ENCODE measurements at regions not wholly inside any gene's neighbourhood (a gene's known extent, or its start where the extent isn't known, plus 50 kb on each side); places are given as distances from the start of the nearest gene placed in this dataset.

DNA sequence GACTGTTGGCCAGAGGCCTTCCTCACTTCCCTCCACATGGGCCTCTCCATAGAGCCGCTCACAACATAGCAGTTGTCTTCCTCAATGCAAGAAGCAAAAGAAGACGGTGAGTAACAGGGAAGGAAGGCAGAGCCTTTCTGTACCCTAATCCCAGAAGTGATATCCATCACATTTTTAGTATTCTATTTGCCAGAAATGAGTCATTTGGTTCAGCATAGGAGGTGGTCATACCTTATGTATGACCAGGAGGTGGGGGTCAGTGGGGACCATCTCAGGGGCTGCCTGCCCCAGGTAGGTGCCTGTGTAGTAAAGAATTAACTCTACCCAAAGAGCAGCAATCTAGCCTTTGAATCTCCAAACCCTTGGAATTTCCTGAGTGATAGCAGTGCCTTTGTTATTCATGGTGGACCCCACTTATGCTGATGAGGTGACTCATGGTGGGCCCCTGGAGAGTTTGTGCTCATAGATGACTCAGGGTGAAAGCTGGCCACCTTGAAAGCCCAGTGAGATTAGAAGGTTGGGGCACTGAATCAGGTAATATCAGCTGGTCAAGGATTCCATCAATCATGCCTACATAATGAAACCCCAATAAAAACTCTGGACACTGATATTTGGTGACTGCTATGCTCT lies 323.9 kb upstream of the IGF1R start:
- Histone ChIP-seq H3K4me1 (no peaks in the 10 kb centered on the region), H3K36me3 (no peaks in the 10 kb centered on the region), H3K4me3 (no peak overlapping the region), H3K27ac (no peak overlapping the region), H3K9me3 (no peaks in the 10 kb centered on the region), H3K27me3 (peaks cover 0 to 7% of the 10 kb centered on the region in 2 donors)
- no peak for DNase-seq
- intact Hi-C loops (cut with DNase I; ENCODE audit: low total_unique reads), result no loop called here
- TF ChIP-seq, protein P1, sequence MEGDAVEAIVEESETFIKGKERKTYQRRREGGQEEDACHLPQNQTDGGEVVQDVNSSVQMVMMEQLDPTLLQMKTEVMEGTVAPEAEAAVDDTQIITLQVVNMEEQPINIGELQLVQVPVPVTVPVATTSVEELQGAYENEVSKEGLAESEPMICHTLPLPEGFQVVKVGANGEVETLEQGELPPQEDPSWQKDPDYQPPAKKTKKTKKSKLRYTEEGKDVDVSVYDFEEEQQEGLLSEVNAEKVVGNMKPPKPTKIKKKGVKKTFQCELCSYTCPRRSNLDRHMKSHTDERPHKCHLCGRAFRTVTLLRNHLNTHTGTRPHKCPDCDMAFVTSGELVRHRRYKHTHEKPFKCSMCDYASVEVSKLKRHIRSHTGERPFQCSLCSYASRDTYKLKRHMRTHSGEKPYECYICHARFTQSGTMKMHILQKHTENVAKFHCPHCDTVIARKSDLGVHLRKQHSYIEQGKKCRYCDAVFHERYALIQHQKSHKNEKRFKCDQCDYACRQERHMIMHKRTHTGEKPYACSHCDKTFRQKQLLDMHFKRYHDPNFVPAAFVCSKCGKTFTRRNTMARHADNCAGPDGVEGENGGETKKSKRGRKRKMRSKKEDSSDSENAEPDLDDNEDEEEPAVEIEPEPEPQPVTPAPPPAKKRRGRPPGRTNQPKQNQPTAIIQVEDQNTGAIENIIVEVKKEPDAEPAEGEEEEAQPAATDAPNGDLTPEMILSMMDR (IDR thresholded peaks at IDR 0.05), result no peak

DNA sequence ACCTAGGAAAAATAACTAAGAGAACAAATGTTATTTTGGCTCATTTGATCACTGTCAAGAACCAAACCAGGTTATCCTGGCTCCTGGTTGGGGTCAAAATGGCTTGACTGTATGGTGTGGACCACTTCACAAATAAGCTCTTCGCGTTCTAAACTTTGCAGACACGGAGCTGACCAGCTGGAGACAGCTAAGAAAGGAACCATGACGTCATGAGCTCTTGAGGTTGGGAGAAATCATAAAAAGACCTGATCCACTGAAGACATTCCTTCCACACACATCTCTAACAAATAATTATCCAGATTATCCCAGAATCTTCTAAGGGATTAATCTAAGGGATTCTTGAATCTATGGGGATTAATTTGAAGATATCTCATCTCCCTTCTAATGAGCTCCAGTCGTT lies 321.5 kb upstream of the IGF1R start:
- Histone ChIP-seq H3K4me1 (no peaks in the 10 kb centered on the region), H3K27ac (no peak overlapping the region), H3K9me3 (no peaks in the 10 kb centered on the region), H3K4me3 (no peak overlapping the region), H3K36me3 (no peaks in the 10 kb centered on the region), H3K27me3 (peaks cover 0 to 7% of the 10 kb centered on the region in 2 donors)
- no peak for DNase-seq
- intact Hi-C loops (cut with DNase I; ENCODE audit: low total_unique reads), result no loop called here
- TF ChIP-seq, protein P1 (IDR thresholded peaks at IDR 0.05), result no peak

DNA sequence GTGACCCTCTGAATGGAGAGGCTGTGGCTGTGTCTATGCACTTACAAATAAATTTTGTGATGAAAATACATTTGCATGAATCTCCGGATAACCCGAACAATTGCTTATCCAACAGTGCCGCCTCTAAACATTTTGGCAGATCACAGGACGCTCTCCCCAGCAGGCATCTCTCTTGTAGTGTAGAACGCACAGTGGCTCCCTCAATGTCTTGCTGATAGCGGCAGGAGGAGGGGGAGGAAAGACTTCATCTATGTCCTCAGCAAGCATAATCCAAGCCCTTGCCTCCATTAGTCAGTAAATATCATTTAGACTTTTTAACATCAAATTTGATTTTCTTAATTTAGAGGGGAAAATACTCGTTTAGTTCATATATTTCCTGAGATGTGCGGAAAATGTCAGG lies 318.1 kb upstream of the IGF1R start:
- DNase-seq, result no peak
- H3K27ac ChIP-seq, result no peak overlapping the region
- no peaks in the 10 kb centered on the region for H3K4me1 ChIP-seq
- H3K36me3 ChIP-seq, result no peaks in the 10 kb centered on the region
- no peaks in the 10 kb centered on the region for H3K9me3 ChIP-seq
- H3K27me3 ChIP-seq, result no peaks in the 10 kb centered on the region
- intact Hi-C loops (cut with DNase I; ENCODE audit: low total_unique reads), result no loop called here
- no peak overlapping the region for H3K4me3 ChIP-seq
- TF ChIP-seq, protein P1 (IDR thresholded peaks at IDR 0.05), result no peak

DNA sequence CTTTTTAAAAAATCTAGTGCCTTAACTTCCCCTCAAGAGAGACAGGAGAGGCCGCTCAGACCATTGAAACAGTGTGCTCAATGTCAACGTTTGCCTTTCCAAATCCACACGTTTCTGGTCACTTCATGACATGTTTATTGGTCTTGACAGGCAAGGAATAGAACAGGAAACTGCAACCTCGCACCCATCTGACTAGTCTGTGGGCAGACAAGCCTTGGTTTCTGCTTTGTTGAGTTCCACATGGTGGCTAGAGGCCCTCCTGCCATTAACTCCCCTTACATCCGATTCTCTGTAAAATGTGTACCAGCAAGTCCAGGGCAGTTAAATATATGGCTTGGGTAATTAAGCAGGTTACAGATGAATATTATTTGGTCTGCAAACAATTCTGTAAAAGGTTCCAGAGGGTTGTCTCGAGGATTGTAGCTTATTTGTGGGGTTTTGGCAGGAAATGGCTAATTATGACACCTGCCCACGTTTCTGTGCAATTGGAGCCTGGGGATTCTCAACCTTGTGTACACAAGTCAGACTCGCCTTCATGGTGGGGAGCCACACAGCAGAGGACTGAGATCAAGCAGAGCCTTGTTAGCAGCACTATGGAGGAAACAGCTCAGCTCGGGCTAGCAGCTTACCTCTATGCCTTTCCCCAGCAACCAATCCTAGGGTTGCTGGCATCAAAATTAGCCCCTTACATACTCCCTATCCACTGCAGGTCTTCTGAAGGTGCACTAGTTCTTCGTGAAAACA lies 317.5 kb upstream of the IGF1R start:
- TF ChIP-seq, protein P1 (IDR thresholded peaks at IDR 0.05), result no peak

DNA sequence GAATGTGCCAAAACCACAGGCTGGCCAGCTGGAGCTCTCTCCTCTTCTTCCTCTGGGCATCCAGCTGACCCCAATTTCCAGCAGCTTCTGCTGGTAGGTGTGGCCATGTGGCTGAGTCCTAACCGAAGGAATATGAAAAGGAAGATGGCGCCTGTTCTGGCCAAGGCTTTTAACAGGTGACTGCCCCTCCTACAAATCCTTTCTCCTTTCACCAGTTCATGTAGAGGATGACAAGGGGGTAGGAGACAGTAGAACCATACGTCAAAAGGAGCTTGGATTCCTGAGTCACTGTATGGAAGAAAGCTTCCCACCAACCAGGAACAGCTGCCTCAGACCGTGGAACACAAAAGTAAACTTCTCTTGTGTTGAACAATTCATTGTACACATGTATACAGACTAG lies 316.7 kb upstream of the IGF1R start:
- intact Hi-C loops (cut with DNase I; ENCODE audit: low total_unique reads), result no loop called here
- Histone ChIP-seq H3K4me1 (no peaks in the 10 kb centered on the region), H3K9me3 (no peaks in the 10 kb centered on the region), H3K27ac (no peak overlapping the region), H3K27me3 (no peaks in the 10 kb centered on the region), H3K36me3 (no peaks in the 10 kb centered on the region), H3K4me3 (no peak overlapping the region)
- TF ChIP-seq, protein P1 (IDR thresholded peaks at IDR 0.05), result no peak
- DNase-seq, result no peak

More for the DNA sequence above, 317.5 kb upstream of the IGF1R start:
- no peaks in the 10 kb centered on the region for H3K4me1 ChIP-seq
- intact Hi-C loops (cut with DNase I; ENCODE audit: low total_unique reads), result no loop called here
- H3K27ac ChIP-seq, result no peak overlapping the region
- no peak for DNase-seq
- no peak overlapping the region for H3K4me3 ChIP-seq
- no peaks in the 10 kb centered on the region for H3K27me3 ChIP-seq
- H3K36me3 ChIP-seq, result no peaks in the 10 kb centered on the region
- no peaks in the 10 kb centered on the region for H3K9me3 ChIP-seq
